ENCODE measurements at regions not wholly inside any gene's neighbourhood (a gene's known extent, or its start where the extent isn't known, plus 50 kb on each side); places are given as distances from the start of the nearest gene placed in this dataset.

- Histone ChIP-seq H2AFZ (ENCODE audit: insufficient read depth, low read length, poor library complexity) (no peak overlapping the region), H3K36me3 (ENCODE audit: control insufficient read depth in 1 of 2, insufficient read depth in 2 of 2, low read length in 2 of 2) (no peaks in the 10 kb centered on the region), H2AK5ac (ENCODE audit: low read length) (no peak overlapping the region), H3K18ac (ENCODE audit: low read length) (no peak overlapping the region), H3K27me3 (ENCODE audit: insufficient read depth, low read length) (no peaks in the 10 kb centered on the region), H3K79me2 (ENCODE audit: control insufficient read depth, insufficient read depth, low read length, poor library complexity) (no peaks in the 10 kb centered on the region), H4K12ac (ENCODE audit: low read depth, low read length) (no peak overlapping the region), H3K23ac (ENCODE audit: low read length) (no peak overlapping the region), H2BK120ac (ENCODE audit: insufficient read depth, low read length, poor library complexity) (no peak overlapping the region), H4K91ac (ENCODE audit: low read depth, low read length) (no peak overlapping the region), H3K14ac (ENCODE audit: low read length) (no peak overlapping the region), H2BK5ac (ENCODE audit: low read depth, low read length, poor library complexity) (no peak overlapping the region), H4K8ac (ENCODE audit: low read depth, low read length) (no peak overlapping the region), H3K79me1 (ENCODE audit: low read length) (no peaks in the 10 kb centered on the region), H3K4ac (ENCODE audit: low read depth, low read length) (no peak overlapping the region), H2BK12ac (ENCODE audit: low read length) (no peak overlapping the region), H3K9ac (ENCODE audit: low read length) (no peak overlapping the region), H3K27ac (ENCODE audit: low read depth, low read length) (no peak overlapping the region), H3K4me1 (ENCODE audit: control insufficient read depth in 1 of 2, insufficient read depth in 2 of 2, low read length in 2 of 2) (no peaks in the 10 kb centered on the region), H3K9me3 (ENCODE audit: insufficient read depth, low read depth, low read length) (peaks cover 2% of the 10 kb centered on the region), H3K4me3 (ENCODE audit: low read depth, low read length) (no peak overlapping the region), H3K4me2 (ENCODE audit: low read length) (no peak overlapping the region)
- DNase-seq: no peak
Observed at GRCh38 chr5:30039379-30039778, 1154.1 kb upstream of the CDH6 start.

GRCh38 chr5:30034870-30035269, 1158.6 kb upstream of the CDH6 start:
- H3K27ac ChIP-seq (ENCODE audit: low read depth, low read length): no peak overlapping the region
- H3K4ac ChIP-seq (ENCODE audit: low read depth, low read length): no peak overlapping the region
- no peak overlapping the region for H2BK120ac ChIP-seq (ENCODE audit: insufficient read depth, low read length, poor library complexity)
- no peak overlapping the region for H3K4me2 ChIP-seq (ENCODE audit: low read length)
- H3K14ac ChIP-seq (ENCODE audit: low read length): no peak overlapping the region
- H2BK12ac ChIP-seq (ENCODE audit: low read length): no peak overlapping the region
- no peaks in the 10 kb centered on the region for H3K36me3 ChIP-seq (ENCODE audit: control insufficient read depth in 1 of 2, insufficient read depth in 2 of 2, low read length in 2 of 2)
- H3K27me3 ChIP-seq (ENCODE audit: insufficient read depth, low read length): no peaks in the 10 kb centered on the region
- no peak overlapping the region for H4K91ac ChIP-seq (ENCODE audit: low read depth, low read length)
- no CpG with 5 or more reads among the region's 2 CpGs for WGBS (ENCODE audit: extremely low coverage, insufficient coverage, insufficient read length)
- H3K79me1 ChIP-seq (ENCODE audit: low read length): no peaks in the 10 kb centered on the region
- H3K4me3 ChIP-seq (ENCODE audit: low read depth, low read length): no peak overlapping the region
- H2AFZ ChIP-seq (ENCODE audit: insufficient read depth, low read length, poor library complexity): no peak overlapping the region
- no peak for DNase-seq
- H3K79me2 ChIP-seq (ENCODE audit: control insufficient read depth, insufficient read depth, low read length, poor library complexity): no peaks in the 10 kb centered on the region
- H2BK5ac ChIP-seq (ENCODE audit: low read depth, low read length, poor library complexity): no peak overlapping the region
- no peak overlapping the region for H4K12ac ChIP-seq (ENCODE audit: low read depth, low read length)
- peaks cover 2% of the 10 kb centered on the region for H3K9me3 ChIP-seq (ENCODE audit: insufficient read depth, low read depth, low read length)
- H3K23ac ChIP-seq (ENCODE audit: low read length): no peak overlapping the region
- no peak overlapping the region for H3K9ac ChIP-seq (ENCODE audit: low read length)
- no peaks in the 10 kb centered on the region for H3K4me1 ChIP-seq (ENCODE audit: control insufficient read depth in 1 of 2, insufficient read depth in 2 of 2, low read length in 2 of 2)
- no peak overlapping the region for H3K18ac ChIP-seq (ENCODE audit: low read length)
- no peak overlapping the region for H2AK5ac ChIP-seq (ENCODE audit: low read length)
- no peak overlapping the region for H4K8ac ChIP-seq (ENCODE audit: low read depth, low read length)

- Histone ChIP-seq H3K9ac (ENCODE audit: low read length) (no peak overlapping the region), H3K79me1 (ENCODE audit: low read length) (no peaks in the 10 kb centered on the region), H3K18ac (ENCODE audit: low read length) (no peak overlapping the region), H3K4me2 (ENCODE audit: low read length) (no peak overlapping the region), H2AK5ac (ENCODE audit: low read length) (no peak overlapping the region), H2BK5ac (ENCODE audit: low read depth, low read length, poor library complexity) (no peak overlapping the region), H3K4ac (ENCODE audit: low read depth, low read length) (no peak overlapping the region), H2BK12ac (ENCODE audit: low read length) (no peak overlapping the region), H2AFZ (ENCODE audit: insufficient read depth, low read length, poor library complexity) (no peak overlapping the region), H3K27me3 (ENCODE audit: insufficient read depth, low read length) (no peaks in the 10 kb centered on the region), H4K91ac (ENCODE audit: low read depth, low read length) (no peak overlapping the region), H3K14ac (ENCODE audit: low read length) (no peak overlapping the region), H3K4me3 (ENCODE audit: low read depth, low read length) (no peak overlapping the region), H3K23ac (ENCODE audit: low read length) (no peak overlapping the region), H4K8ac (ENCODE audit: low read depth, low read length) (no peak overlapping the region), H4K12ac (ENCODE audit: low read depth, low read length) (no peak overlapping the region), H3K79me2 (ENCODE audit: control insufficient read depth, insufficient read depth, low read length, poor library complexity) (no peaks in the 10 kb centered on the region), H3K27ac (ENCODE audit: low read depth, low read length) (no peak overlapping the region), H2BK120ac (ENCODE audit: insufficient read depth, low read length, poor library complexity) (no peak overlapping the region), H3K36me3 (ENCODE audit: control insufficient read depth in 1 of 2, insufficient read depth in 2 of 2, low read length in 2 of 2) (no peaks in the 10 kb centered on the region), H3K4me1 (ENCODE audit: control insufficient read depth in 1 of 2, insufficient read depth in 2 of 2, low read length in 2 of 2) (no peaks in the 10 kb centered on the region), H3K9me3 (ENCODE audit: insufficient read depth, low read depth, low read length) (no peaks in the 10 kb centered on the region)
- no CpG with 5 or more reads among the region's 2 CpGs for WGBS (ENCODE audit: extremely low coverage, insufficient coverage, insufficient read length)
- peak; percentile 13 to 46 for DNase-seq
Observed at GRCh38 chr5:30030101-30030500, 1163.4 kb upstream of the CDH6 start.

GRCh38 chr5:30001826-30002225, 1191.7 kb upstream of the CDH6 start:
- no peak overlapping the region for H2BK12ac ChIP-seq (ENCODE audit: low read length)
- WGBS (ENCODE audit: extremely low coverage, insufficient coverage, insufficient read length): no CpG with 5 or more reads among the region's 2 CpGs

GRCh38 chr5:30000231-30000630, 1193.3 kb upstream of the CDH6 start:
- no peak overlapping the region for H4K91ac ChIP-seq (ENCODE audit: low read depth, low read length)
- DNase-seq: no peak
- no peak overlapping the region for H3K14ac ChIP-seq (ENCODE audit: low read length)
- no peak overlapping the region for H3K27ac ChIP-seq (ENCODE audit: low read depth, low read length)
- H2BK5ac ChIP-seq (ENCODE audit: low read depth, low read length, poor library complexity): no peak overlapping the region
- H3K9me3 ChIP-seq (ENCODE audit: insufficient read depth, low read depth, low read length): no peaks in the 10 kb centered on the region
- H4K8ac ChIP-seq (ENCODE audit: low read depth, low read length): no peak overlapping the region
- no peak overlapping the region for H4K12ac ChIP-seq (ENCODE audit: low read depth, low read length)
- no peaks in the 10 kb centered on the region for H3K4me1 ChIP-seq (ENCODE audit: control insufficient read depth in 1 of 2, insufficient read depth in 2 of 2, low read length in 2 of 2)
- no peak overlapping the region for H3K4me3 ChIP-seq (ENCODE audit: low read depth, low read length)
- H3K9ac ChIP-seq (ENCODE audit: low read length): no peak overlapping the region
- H3K79me1 ChIP-seq (ENCODE audit: low read length): no peaks in the 10 kb centered on the region
- no peaks in the 10 kb centered on the region for H3K27me3 ChIP-seq (ENCODE audit: insufficient read depth, low read length)
- H2BK120ac ChIP-seq (ENCODE audit: insufficient read depth, low read length, poor library complexity): no peak overlapping the region
- no peaks in the 10 kb centered on the region for H3K36me3 ChIP-seq (ENCODE audit: control insufficient read depth in 1 of 2, insufficient read depth in 2 of 2, low read length in 2 of 2)
- no peak overlapping the region for H2AFZ ChIP-seq (ENCODE audit: insufficient read depth, low read length, poor library complexity)
- H3K23ac ChIP-seq (ENCODE audit: low read length): no peak overlapping the region
- H2BK12ac ChIP-seq (ENCODE audit: low read length): no peak overlapping the region
- no peak overlapping the region for H2AK5ac ChIP-seq (ENCODE audit: low read length)
- H3K79me2 ChIP-seq (ENCODE audit: control insufficient read depth, insufficient read depth, low read length, poor library complexity): no peaks in the 10 kb centered on the region
- H3K18ac ChIP-seq (ENCODE audit: low read length): no peak overlapping the region
- no peak overlapping the region for H3K4me2 ChIP-seq (ENCODE audit: low read length)
- H3K4ac ChIP-seq (ENCODE audit: low read depth, low read length): no peak overlapping the region

More at GRCh38 chr5:30001826-30002225, 1191.7 kb upstream of the CDH6 start:
- no peak overlapping the region for H2AFZ ChIP-seq (ENCODE audit: insufficient read depth, low read length, poor library complexity)
- H3K79me2 ChIP-seq (ENCODE audit: control insufficient read depth, insufficient read depth, low read length, poor library complexity): no peaks in the 10 kb centered on the region
- H3K9ac ChIP-seq (ENCODE audit: low read length): no peak overlapping the region
- H2BK120ac ChIP-seq (ENCODE audit: insufficient read depth, low read length, poor library complexity): no peak overlapping the region
- H3K4me2 ChIP-seq (ENCODE audit: low read length): no peak overlapping the region
- no peaks in the 10 kb centered on the region for H3K4me1 ChIP-seq (ENCODE audit: control insufficient read depth in 1 of 2, insufficient read depth in 2 of 2, low read length in 2 of 2)
- no peaks in the 10 kb centered on the region for H3K27me3 ChIP-seq (ENCODE audit: insufficient read depth, low read length)
- H2AK5ac ChIP-seq (ENCODE audit: low read length): no peak overlapping the region
- DNase-seq: peak in 1 of 2 donors; percentile 1
- H4K8ac ChIP-seq (ENCODE audit: low read depth, low read length): no peak overlapping the region
- H3K79me1 ChIP-seq (ENCODE audit: low read length): no peaks in the 10 kb centered on the region
- H3K9me3 ChIP-seq (ENCODE audit: insufficient read depth, low read depth, low read length): no peaks in the 10 kb centered on the region
- no peak overlapping the region for H3K4ac ChIP-seq (ENCODE audit: low read depth, low read length)
- H3K4me3 ChIP-seq (ENCODE audit: low read depth, low read length): no peak overlapping the region
- H3K14ac ChIP-seq (ENCODE audit: low read length): no peak overlapping the region
- H3K23ac ChIP-seq (ENCODE audit: low read length): no peak overlapping the region
- H3K36me3 ChIP-seq (ENCODE audit: control insufficient read depth in 1 of 2, insufficient read depth in 2 of 2, low read length in 2 of 2): no peaks in the 10 kb centered on the region
- no peak overlapping the region for H4K91ac ChIP-seq (ENCODE audit: low read depth, low read length)
- H2BK5ac ChIP-seq (ENCODE audit: low read depth, low read length, poor library complexity): no peak overlapping the region
- no peak overlapping the region for H3K18ac ChIP-seq (ENCODE audit: low read length)
- no peak overlapping the region for H3K27ac ChIP-seq (ENCODE audit: low read depth, low read length)
- no peak overlapping the region for H4K12ac ChIP-seq (ENCODE audit: low read depth, low read length)
